Astrocyte (in vitro differentiated cells and primary cell): ENCODE measurements at regions not wholly inside any gene's neighbourhood (a gene's known extent, or its start where the extent isn't known, plus 50 kb on each side); places are given as distances from the start of the nearest gene placed in this dataset.

Source experiments
- CTCF ChIP-seq: IDR thresholded peaks from 2 replicates; pipeline ENCODE4 v1.5.1; 2011; ENCODE audit warnings: low read depth, mild to moderate bottlenecking, inconsistent platforms, low read length, moderate library complexity; ENCODE audit not compliant: insufficient read depth
- EZH2 ChIP-seq: IDR thresholded peaks from 2 replicates; pipeline ENCODE4 v1.6.1; 2012; ENCODE audit warnings: mild to moderate bottlenecking, low read length, inconsistent platforms; ENCODE audit not compliant: insufficient read depth

GRCh38 chr4:77393996-77394395 lies 211.6 kb upstream of the CXCL13 start:
- no peak for TF ChIP-seq EZH2
- no peak for TF ChIP-seq CTCF
